ENCODE measurements at regions not wholly inside any gene's neighbourhood (a gene's known extent, or its start where the extent isn't known, plus 50 kb on each side); places are given as distances from the start of the nearest gene placed in this dataset.

DNA sequence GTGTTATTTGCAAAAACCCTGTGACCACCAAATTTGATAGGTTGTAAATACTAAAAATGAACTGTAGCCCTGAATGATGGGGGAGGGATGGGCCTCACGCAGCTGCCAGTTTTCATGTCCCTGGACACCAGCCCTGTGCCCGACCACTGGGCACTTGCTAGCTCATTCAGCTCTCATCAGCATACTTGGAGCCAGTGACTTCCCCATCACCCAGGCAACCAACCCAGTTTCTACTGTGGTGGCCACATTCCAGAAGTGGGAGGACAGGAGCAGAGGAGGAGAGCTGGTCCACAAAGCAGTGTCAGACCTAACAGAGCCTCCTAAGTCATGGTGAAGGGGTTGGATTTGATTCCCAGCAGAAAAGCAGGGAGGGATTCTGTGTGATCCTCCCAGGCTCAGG is 128.2 kb downstream of the CPEB2 start:
- H3K4me1 Mint-ChIP-seq (ENCODE audit: low read depth) = no peaks in the 10 kb centered on the region
- H3K9me3 Mint-ChIP-seq = peaks cover 4% of the 10 kb centered on the region
- H3K36me3 Mint-ChIP-seq (ENCODE audit: low read depth) = no peaks in the 10 kb centered on the region
- no peak overlapping the region for H3K4me3 Mint-ChIP-seq
- no peaks in the 10 kb centered on the region for H3K27me3 Mint-ChIP-seq (ENCODE audit: low read depth)
- H3K27ac Mint-ChIP-seq = no peak overlapping the region

DNA sequence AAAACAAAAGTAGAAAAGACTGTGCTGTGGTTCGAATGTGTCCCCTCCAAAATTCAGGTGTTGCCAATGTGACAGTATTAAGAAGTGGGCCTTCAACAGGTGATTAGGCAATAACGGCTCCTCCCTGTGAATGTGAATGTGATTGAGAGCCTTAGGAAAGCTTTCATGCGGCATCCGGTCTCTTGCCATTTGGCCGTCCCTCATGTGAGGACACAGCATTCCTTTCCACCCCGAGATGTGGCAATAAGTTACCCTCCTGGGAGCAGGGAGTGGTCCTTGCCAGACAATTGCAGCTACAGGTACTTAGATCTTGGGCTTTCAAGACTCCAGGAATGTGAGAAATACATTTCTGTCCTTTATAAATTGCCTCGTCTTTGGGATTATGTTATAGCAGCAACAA is 129.3 kb downstream of the CPEB2 start:
- Mint-ChIP-seq H3K9me3 (peaks cover 8% of the 10 kb centered on the region), H3K27me3 (ENCODE audit: low read depth) (no peaks in the 10 kb centered on the region), H3K4me1 (ENCODE audit: low read depth) (no peaks in the 10 kb centered on the region), H3K36me3 (ENCODE audit: low read depth) (no peaks in the 10 kb centered on the region), H3K27ac (no peak overlapping the region), H3K4me3 (no peak overlapping the region)

DNA sequence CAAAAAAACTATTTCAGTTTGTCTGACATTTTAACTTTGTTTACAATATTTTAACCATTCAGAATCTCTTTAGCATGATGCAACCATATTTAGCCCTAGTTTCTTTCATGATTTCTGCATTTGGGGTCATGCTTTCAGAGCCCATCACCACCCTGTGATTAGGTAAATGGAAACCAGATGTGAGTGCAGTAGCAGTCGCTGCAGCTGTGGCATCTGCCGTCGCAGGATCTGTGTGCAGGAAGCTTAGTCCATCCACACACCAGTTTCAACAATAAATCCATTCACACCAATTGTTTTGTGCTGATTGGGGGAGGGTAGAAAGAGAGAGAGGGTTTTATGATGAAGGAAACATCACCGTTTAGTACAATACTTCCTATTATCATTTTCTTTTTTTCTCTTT is 130.5 kb downstream of the CPEB2 start:
- Mint-ChIP-seq H3K27me3 (ENCODE audit: low read depth) (no peaks in the 10 kb centered on the region), H3K9me3 (peaks cover 17% of the 10 kb centered on the region), H3K4me1 (ENCODE audit: low read depth) (no peaks in the 10 kb centered on the region), H3K4me3 (no peak overlapping the region), H3K36me3 (ENCODE audit: low read depth) (no peaks in the 10 kb centered on the region), H3K27ac (no peak overlapping the region)

DNA sequence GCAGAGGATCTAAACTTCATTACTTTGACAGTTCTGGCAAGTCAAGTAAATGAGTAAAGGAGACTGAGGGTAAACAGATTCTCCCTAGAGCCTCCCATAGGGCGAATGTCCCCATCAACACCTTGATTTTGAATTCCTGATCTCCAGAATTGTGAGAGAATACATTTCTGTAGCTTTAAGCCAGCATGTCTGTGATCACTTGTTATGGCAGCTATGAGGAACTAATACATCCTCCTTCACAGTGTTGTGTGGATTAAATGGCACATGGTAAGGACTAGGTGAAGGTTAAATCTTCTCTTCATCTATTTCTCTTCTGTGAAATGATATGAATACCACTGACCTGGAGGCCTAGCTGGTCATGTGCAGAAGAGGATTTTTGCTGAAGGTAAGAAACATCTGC is 137.3 kb downstream of the CPEB2 start:
- no peak overlapping the region for H3K27ac Mint-ChIP-seq
- H3K4me1 Mint-ChIP-seq (ENCODE audit: low read depth) = no peaks in the 10 kb centered on the region
- no peaks in the 10 kb centered on the region for H3K27me3 Mint-ChIP-seq (ENCODE audit: low read depth)
- H3K36me3 Mint-ChIP-seq (ENCODE audit: low read depth) = no peaks in the 10 kb centered on the region
- peaks cover 20% of the 10 kb centered on the region for H3K9me3 Mint-ChIP-seq
- no peak overlapping the region for H3K4me3 Mint-ChIP-seq

DNA sequence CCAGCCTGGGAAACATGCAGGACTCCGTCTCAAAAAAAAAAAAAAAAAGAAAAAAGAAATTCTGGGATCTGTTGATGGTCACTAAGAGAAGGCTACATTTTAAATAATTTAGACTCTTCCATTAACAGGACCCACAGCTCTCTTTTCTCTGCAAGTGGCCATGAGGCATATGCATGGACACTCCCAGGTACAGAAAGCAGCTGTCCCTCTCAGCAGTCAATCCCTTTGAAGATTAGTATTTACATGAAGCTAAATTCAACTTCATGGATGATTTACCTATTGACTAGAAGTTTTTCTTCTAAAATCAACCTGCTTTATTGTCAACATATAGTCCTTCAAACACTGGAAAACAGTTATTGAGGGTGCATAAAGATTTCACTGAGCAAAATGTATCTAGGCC is 139.9 kb downstream of the CPEB2 start:
- Mint-ChIP-seq H3K27ac (no peak overlapping the region), H3K9me3 (peaks cover 6% of the 10 kb centered on the region), H3K27me3 (ENCODE audit: low read depth) (no peaks in the 10 kb centered on the region), H3K4me3 (no peak overlapping the region), H3K36me3 (ENCODE audit: low read depth) (no peaks in the 10 kb centered on the region), H3K4me1 (ENCODE audit: low read depth) (no peaks in the 10 kb centered on the region)

DNA sequence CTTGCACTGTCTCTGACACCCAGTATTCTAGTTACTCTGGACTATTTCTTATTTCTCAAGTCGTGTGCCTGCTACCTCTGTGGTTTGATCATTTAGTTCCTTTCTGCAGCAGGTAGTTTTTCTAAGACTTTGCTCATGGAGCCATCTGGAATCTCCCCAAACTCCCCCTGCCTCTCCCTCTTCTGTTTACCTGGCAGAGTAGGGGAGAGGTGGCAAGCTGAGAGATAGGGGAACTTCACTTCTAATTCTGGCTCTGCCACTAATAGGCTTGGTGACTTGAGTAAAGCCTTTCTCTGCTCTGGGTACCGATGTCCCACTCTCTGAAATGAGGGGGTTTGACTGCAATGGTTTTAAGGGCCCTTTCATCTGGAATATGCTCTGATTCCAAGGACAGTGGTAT is 141.3 kb downstream of the CPEB2 start:
- peaks cover 4% of the 10 kb centered on the region for H3K9me3 Mint-ChIP-seq

DNA sequence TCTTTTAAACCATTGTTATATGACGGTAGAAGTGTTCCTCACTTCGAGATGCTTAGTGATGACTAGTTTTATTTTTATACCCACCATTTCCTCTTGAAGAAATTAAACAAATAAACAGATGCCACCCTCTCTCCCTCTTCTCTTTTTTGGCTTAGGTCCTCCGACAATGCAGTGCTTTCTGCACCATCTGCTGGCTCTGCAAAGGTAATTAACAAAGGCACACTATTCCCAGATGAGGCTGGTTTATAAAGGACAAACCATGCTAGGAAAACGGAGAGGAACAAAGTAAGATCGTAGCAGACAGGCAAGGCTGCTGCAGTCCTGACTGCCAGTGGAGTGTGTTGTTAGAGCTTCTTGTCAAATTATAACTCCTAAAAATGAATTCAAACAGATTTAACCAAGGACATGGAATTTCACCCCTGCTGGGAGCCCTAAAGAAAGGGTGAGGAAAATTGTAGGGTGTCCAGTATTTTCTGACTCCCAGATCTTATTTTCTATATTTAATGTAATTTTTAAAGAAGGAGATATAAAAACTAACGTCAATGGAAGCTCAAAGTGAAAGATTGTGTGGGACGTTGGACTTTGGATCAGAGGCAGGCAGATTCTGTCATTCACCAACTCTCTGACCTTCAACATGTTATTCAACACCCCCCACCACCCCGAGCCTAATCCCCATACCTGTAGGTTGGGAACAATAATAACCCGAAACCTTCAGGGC is 142.1 kb downstream of the CPEB2 start:
- Mint-ChIP-seq H3K4me3 (no peak overlapping the region), H3K9me3 (peaks cover 4% of the 10 kb centered on the region), H3K27me3 (ENCODE audit: low read depth) (no peaks in the 10 kb centered on the region), H3K4me1 (ENCODE audit: low read depth) (no peaks in the 10 kb centered on the region), H3K27ac (no peak overlapping the region), H3K36me3 (ENCODE audit: low read depth) (no peaks in the 10 kb centered on the region)

More for the DNA sequence above, 141.3 kb downstream of the CPEB2 start:
- Mint-ChIP-seq H3K27ac (no peak overlapping the region), H3K27me3 (ENCODE audit: low read depth) (no peaks in the 10 kb centered on the region), H3K36me3 (ENCODE audit: low read depth) (no peaks in the 10 kb centered on the region), H3K4me1 (ENCODE audit: low read depth) (no peaks in the 10 kb centered on the region), H3K4me3 (no peak overlapping the region)

DNA sequence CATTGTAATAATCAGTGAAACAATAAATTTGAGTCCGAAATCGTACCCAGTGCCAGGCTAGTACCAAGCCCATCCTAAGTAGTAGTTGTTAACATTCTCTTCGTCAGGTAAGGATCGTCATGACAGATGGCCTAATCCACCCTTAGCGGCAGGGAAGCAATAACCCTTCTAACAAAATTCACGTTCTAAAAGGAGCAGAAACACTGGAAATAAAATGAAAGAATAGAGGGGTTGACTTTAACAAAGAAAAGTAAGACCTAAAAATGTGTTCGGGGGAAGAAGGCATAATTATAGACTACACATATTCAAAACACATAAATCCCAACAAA is 142.7 kb downstream of the CPEB2 start:
- Mint-ChIP-seq H3K36me3 (ENCODE audit: low read depth) (no peaks in the 10 kb centered on the region), H3K4me3 (no peak overlapping the region), H3K4me1 (ENCODE audit: low read depth) (no peaks in the 10 kb centered on the region), H3K27ac (no peak overlapping the region), H3K27me3 (ENCODE audit: low read depth) (no peaks in the 10 kb centered on the region), H3K9me3 (peaks cover 4% of the 10 kb centered on the region)

DNA sequence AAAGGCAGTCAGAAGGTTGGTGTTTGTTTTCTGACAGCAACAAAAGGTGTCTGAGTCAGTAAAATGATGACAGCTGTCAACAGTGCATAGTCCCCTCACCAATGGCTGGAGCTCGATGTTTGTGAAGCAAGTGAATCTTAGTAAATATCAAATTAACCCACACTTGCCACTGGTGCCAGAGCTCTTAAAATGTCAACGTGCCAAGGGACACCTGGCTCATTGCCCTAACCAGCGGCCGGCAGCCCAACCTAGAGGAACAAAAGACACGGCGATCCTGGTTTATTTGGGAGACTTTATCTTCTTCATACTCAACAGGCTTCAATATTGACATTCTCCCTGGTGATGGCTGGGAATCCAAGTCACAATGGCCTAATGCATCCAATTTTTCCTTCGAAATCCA is 143.4 kb downstream of the CPEB2 start:
- H3K36me3 Mint-ChIP-seq (ENCODE audit: low read depth) = no peaks in the 10 kb centered on the region
- H3K27ac Mint-ChIP-seq = no peak overlapping the region
- H3K9me3 Mint-ChIP-seq = peaks cover 4% of the 10 kb centered on the region
- no peak overlapping the region for H3K4me3 Mint-ChIP-seq
- no peaks in the 10 kb centered on the region for H3K27me3 Mint-ChIP-seq (ENCODE audit: low read depth)
- no peaks in the 10 kb centered on the region for H3K4me1 Mint-ChIP-seq (ENCODE audit: low read depth)

DNA sequence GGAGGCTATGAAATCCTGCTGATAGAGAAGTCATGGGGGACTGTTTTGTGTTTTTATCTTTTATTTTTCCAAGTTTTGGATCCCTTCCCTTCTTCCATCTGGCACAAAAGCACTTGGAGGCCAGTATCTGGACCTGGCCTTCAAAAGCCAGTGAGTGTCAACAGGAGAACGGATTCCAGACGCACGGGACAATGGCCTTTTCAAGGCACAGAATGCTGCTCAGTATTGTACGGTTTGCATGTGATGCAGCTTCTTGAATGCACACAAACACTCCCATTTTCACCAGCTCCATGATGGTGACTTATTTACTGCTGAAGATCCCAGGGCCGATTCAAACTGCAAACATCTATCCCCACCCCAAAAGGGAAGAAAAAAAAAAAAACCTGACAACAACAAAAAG is 145.4 kb downstream of the CPEB2 start:
- Mint-ChIP-seq H3K27ac (no peak overlapping the region), H3K4me1 (ENCODE audit: low read depth) (no peaks in the 10 kb centered on the region), H3K36me3 (ENCODE audit: low read depth) (no peaks in the 10 kb centered on the region), H3K4me3 (no peak overlapping the region), H3K27me3 (ENCODE audit: low read depth) (no peaks in the 10 kb centered on the region), H3K9me3 (no peaks in the 10 kb centered on the region)

DNA sequence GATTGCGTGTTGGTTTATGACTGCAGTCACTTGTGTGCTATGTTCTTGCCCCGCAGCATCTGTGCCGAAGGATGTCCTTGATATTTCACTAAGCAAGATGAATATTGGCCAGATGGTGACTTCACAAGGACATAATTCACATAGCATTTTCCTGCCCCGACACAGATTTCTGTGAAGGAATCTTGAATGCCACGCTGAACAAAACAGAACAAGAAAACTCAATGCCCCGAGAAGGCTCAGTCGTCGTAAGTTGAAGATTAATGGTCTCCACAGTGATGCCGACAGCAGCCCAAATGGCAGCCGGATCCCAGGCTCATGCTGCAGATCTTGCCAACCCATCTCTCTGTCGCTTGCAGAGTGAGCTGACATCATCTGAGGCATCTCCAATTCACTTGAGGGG is 145.9 kb downstream of the CPEB2 start:
- no peaks in the 10 kb centered on the region for H3K27me3 Mint-ChIP-seq (ENCODE audit: low read depth)
- no peaks in the 10 kb centered on the region for H3K9me3 Mint-ChIP-seq
- H3K4me3 Mint-ChIP-seq = no peak overlapping the region
- no peaks in the 10 kb centered on the region for H3K36me3 Mint-ChIP-seq (ENCODE audit: low read depth)
- no peaks in the 10 kb centered on the region for H3K4me1 Mint-ChIP-seq (ENCODE audit: low read depth)
- H3K27ac Mint-ChIP-seq = no peak overlapping the region

DNA sequence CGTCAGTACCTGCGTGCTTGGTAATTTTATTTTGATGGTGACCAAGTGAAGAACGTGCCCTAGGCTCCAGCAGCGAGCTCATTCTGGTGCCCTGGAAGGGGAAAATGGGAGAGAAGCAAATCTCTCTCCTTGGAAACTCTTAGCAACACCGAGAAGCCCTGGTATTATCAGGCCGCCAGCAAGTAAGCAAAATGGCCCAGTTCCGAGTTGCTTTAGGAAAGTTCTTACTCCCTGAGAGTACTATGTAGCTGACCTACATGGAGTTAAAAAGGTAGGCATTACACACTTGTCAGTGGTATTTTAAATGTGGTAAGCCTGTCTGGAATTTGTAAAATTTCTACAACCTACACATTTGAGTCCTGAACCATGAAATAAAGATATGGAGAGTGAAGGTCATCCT is 146.4 kb downstream of the CPEB2 start:
- H3K4me1 Mint-ChIP-seq (ENCODE audit: low read depth) = no peaks in the 10 kb centered on the region
- H3K9me3 Mint-ChIP-seq = no peaks in the 10 kb centered on the region
- H3K36me3 Mint-ChIP-seq (ENCODE audit: low read depth) = no peaks in the 10 kb centered on the region
- H3K4me3 Mint-ChIP-seq = no peak overlapping the region
- no peak overlapping the region for H3K27ac Mint-ChIP-seq
- H3K27me3 Mint-ChIP-seq (ENCODE audit: low read depth) = no peaks in the 10 kb centered on the region

DNA sequence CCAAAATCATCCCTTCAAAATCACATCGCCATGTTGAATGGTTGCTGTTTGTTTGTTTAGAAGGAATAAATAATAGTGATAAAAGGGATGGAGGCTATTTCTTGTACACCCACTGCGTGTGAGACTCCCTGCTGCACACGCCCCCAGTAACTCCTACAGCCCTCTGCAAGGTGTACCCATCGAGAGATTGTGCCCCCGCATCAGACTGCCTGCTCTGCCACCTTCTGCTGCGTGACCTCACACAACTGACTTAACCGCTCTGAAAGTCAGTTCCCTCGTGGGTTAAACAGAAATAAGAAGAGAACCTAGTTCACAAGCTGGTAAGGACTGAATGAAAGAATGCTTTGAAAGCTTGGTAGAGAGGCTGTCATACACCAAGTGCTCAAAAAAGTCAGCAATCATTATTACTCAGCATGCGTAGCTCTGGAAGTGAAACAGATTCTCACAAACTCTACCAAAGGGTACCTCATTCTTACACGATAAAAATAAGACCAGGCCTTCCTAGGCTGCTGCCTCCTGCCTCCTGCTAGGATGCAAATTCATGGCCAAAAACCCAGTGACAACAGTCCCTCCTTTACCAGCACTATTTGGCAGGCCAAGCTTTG is 147.1 kb downstream of the CPEB2 start:
- Mint-ChIP-seq H3K4me1 (ENCODE audit: low read depth) (no peaks in the 10 kb centered on the region), H3K36me3 (ENCODE audit: low read depth) (no peaks in the 10 kb centered on the region), H3K9me3 (no peaks in the 10 kb centered on the region), H3K27me3 (ENCODE audit: low read depth) (no peaks in the 10 kb centered on the region), H3K4me3 (no peak overlapping the region), H3K27ac (no peak overlapping the region)

DNA sequence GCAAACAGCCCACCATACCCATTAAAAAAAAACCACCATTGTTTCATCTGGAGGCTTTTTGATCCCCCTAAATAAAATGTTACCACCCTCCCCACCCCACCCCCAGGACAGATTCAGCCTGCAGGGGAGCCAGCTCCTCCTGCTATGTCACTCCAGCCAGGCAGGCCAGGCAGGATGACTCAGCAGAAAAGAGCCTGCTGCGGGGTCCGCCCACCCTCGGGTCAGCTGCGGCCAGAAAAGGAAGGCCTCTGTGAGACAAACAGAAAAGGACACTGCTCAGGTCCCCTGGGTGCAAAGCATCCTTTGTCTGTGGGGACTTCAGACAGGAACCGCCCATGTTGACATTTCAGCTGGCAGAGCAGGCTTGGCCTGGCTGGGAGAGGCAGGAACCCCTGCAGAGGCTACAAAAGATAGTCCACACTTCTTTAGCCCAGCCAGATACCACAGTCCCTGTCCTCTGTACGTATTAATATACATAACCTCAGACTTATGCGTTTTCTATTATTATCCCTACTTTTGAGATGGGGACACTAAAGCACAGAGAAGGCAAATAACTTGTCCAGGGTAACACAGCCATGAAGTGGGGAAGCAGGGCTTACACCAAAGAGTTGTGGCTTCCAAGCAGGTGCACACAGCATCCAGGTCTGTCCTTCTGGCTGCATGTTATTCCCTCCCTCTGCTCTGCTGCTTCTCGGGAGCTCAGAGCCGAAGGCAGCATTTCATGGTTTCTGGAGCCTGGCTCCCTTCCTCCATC is 147.7 kb downstream of the CPEB2 start:
- Mint-ChIP-seq H3K27ac (no peak overlapping the region), H3K27me3 (ENCODE audit: low read depth) (no peaks in the 10 kb centered on the region), H3K9me3 (no peaks in the 10 kb centered on the region), H3K4me3 (no peak overlapping the region), H3K4me1 (ENCODE audit: low read depth) (no peaks in the 10 kb centered on the region), H3K36me3 (ENCODE audit: low read depth) (no peaks in the 10 kb centered on the region)

DNA sequence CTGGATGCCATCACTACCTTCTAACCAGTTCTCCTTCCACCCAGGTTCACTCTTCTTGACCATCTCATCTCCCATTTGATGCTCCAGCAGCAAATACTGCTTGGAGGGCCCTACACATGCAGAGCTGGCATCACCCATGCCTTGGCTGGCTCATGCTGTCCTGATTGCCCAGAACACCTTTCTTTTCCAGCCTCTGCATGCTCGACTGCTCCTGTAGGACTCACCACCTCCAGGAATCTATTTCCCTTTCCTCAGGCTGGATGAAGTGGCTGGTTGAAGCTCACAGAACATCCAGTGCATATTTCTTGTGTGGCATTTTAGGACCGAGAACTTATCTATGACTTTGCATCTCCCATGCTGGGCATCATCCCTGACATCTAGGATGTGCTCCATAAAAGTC is 148.3 kb downstream of the CPEB2 start:
- Mint-ChIP-seq H3K4me3 (no peak overlapping the region), H3K36me3 (ENCODE audit: low read depth) (no peaks in the 10 kb centered on the region), H3K27me3 (ENCODE audit: low read depth) (no peaks in the 10 kb centered on the region), H3K9me3 (no peaks in the 10 kb centered on the region), H3K27ac (no peak overlapping the region), H3K4me1 (ENCODE audit: low read depth) (no peaks in the 10 kb centered on the region)

Measured in T-helper 1 cell treated with Interleukin-12 subunit alpha and Interleukin-12 subunit beta and Interleukin-4 antibody, amounts not matched to agents 30 μg/mL and 1 μg/mL, for 36 hours (primary cell).